Ishikawa (cell line): ENCODE measurements at regions not wholly inside any gene's neighbourhood (a gene's known extent, or its start where the extent isn't known, plus 50 kb on each side); places are given as distances from the start of the nearest gene placed in this dataset.

Experiments used
- CEBPB ChIP-seq: IDR thresholded peaks from 2 replicates; pipeline ENCODE4 v1.6.1; 2012
- CREB1 ChIP-seq: IDR thresholded peaks from 2 replicates; pipeline ENCODE4 v1.6.1; 2012; ENCODE audit warnings: low read depth
- EGR1 ChIP-seq: IDR thresholded peaks from 2 replicates; pipeline ENCODE4 v1.6.1; 2012
- EP300 ChIP-seq: IDR thresholded peaks from 2 replicates; pipeline ENCODE4 v1.6.1; 2012; ENCODE audit warnings: borderline replicate concordance
- FOXM1 ChIP-seq: IDR thresholded peaks from 2 replicates; pipeline ENCODE4 v1.6.1; 2012; ENCODE audit warnings: low read depth, borderline replicate concordance
- MAX ChIP-seq: IDR thresholded peaks from 2 replicates; pipeline ENCODE4 v1.6.1; 2012
- NFIC ChIP-seq: IDR thresholded peaks from 2 replicates; pipeline ENCODE4 v1.6.1; 2012
- RAD21 ChIP-seq: IDR thresholded peaks from 2 replicates; pipeline ENCODE4 v1.6.1; 2012; ENCODE audit warnings: low read depth
- REST ChIP-seq: IDR thresholded peaks from 2 replicates; pipeline ENCODE4 v1.6.1; 2012; ENCODE audit warnings: low read depth, mild to moderate bottlenecking
- TAF1 ChIP-seq: IDR thresholded peaks from 2 replicates; pipeline ENCODE4 v1.6.1; 2012; ENCODE audit warnings: low read depth, mild to moderate bottlenecking
- TCF12 ChIP-seq: IDR thresholded peaks from 2 replicates; pipeline ENCODE4 v1.6.1; 2012; ENCODE audit warnings: low read depth
- TEAD4 ChIP-seq: IDR thresholded peaks from 2 replicates; pipeline ENCODE4 v1.6.1; 2012
- YY1 ChIP-seq: IDR thresholded peaks from 2 replicates; pipeline ENCODE4 v1.6.1; 2012; ENCODE audit warnings: low read depth
- ZBTB7A ChIP-seq: IDR thresholded peaks from 2 replicates; pipeline ENCODE4 v1.6.1; 2012; ENCODE audit warnings: low read depth
- TF ChIP-seq, protein P1 (sequence below): IDR thresholded peaks from 2 replicates; pipeline ENCODE4 v1.6.1; 2012

GRCh38 chr10:61545170-61545569, 92.0 kb upstream of the TMEM26 start:
- TF ChIP-seq REST = no peak
- TF ChIP-seq ZBTB7A = no peak
- TF ChIP-seq MAX = no peak
- TF ChIP-seq YY1 = no peak
- no peak for TF ChIP-seq RAD21
- TF ChIP-seq, protein P1, sequence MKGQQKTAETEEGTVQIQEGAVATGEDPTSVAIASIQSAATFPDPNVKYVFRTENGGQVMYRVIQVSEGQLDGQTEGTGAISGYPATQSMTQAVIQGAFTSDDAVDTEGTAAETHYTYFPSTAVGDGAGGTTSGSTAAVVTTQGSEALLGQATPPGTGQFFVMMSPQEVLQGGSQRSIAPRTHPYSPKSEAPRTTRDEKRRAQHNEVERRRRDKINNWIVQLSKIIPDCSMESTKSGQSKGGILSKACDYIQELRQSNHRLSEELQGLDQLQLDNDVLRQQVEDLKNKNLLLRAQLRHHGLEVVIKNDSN = no peak
- TF ChIP-seq NFIC = no peak
- TF ChIP-seq EP300 = no peak
- TF ChIP-seq EGR1 = no peak
- no peak for TF ChIP-seq TCF12
- TF ChIP-seq CEBPB = no peak
- no peak for TF ChIP-seq TAF1
- TF ChIP-seq FOXM1 = no peak
- TF ChIP-seq CREB1 = no peak
- TF ChIP-seq TEAD4 = no peak

GRCh38 chr10:61543831-61544230, 90.7 kb upstream of the TMEM26 start:
- no peak for TF ChIP-seq YY1
- no peak for TF ChIP-seq TEAD4
- TF ChIP-seq RAD21 = no peak
- TF ChIP-seq EGR1 = no peak
- TF ChIP-seq ZBTB7A = no peak
- no peak for TF ChIP-seq REST
- no peak for TF ChIP-seq CEBPB
- no peak for TF ChIP-seq FOXM1
- no peak for TF ChIP-seq CREB1
- no peak for TF ChIP-seq TAF1
- no peak for TF ChIP-seq MAX
- TF ChIP-seq EP300 = no peak
- TF ChIP-seq NFIC = no peak
- TF ChIP-seq, protein P1 = no peak

- TF ChIP-seq NFIC (no peak), TEAD4 (no peak), TCF12 (no peak), RAD21 (no peak), EGR1 (no peak), ZBTB7A (no peak), REST (no peak), EP300 (no peak), CREB1 (no peak), CEBPB (no peak), FOXM1 (no peak), TAF1 (no peak), YY1 (no peak), MAX (no peak)
- TF ChIP-seq, protein P1 = no peak
Observed at GRCh38 chr10:61542596-61542995, 89.4 kb upstream of the TMEM26 start.

DNA sequence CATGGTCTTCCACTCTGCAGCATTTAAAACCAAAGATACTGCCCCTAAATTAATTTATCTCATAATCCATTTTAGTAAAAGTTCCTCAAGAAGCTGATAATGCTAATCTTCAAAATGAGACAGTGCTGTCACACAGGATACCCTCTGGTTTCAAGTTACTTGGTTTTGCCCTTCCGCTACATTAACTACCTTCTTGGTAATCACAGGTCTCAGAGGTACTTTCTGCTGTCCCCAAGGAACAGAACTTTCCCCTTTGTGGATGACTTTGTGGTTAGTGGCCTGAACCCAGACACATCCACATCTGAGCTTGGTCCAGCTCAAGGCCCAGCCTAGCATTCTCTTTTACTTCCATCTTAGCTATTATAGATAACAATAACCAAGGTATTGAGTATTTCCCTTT, 88.8 kb upstream of the TMEM26 start:
- TF ChIP-seq, protein P1 = no peak
- no peak for TF ChIP-seq CREB1
- TF ChIP-seq TCF12 = no peak
- no peak for TF ChIP-seq ZBTB7A
- no peak for TF ChIP-seq TEAD4
- TF ChIP-seq FOXM1 = no peak
- no peak for TF ChIP-seq YY1
- TF ChIP-seq CEBPB = no peak
- TF ChIP-seq EGR1 = no peak
- no peak for TF ChIP-seq EP300
- no peak for TF ChIP-seq NFIC
- no peak for TF ChIP-seq MAX
- TF ChIP-seq RAD21 = no peak
